ENCODE measurements at regions not wholly inside any gene's neighbourhood (a gene's known extent, or its start where the extent isn't known, plus 50 kb on each side); places are given as distances from the start of the nearest gene placed in this dataset.

DNA sequence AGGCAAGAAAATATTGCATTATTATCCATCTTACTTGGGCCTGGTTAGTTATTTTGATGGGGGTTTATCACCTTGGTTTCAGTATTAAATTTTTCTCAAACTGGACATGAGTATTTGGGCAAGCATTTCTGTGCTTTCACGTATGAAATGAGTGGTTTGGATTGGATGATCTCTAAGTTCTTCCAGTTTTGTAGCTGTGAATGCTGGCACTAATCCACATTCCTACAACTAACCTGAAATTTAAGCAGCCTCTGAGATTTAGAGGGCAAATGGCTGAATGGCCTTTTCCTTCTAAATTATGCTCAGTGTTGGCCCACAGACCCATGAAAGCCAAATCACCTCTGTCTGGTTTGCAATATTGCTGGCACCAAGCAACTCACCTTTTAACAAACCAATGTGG is 475.0 kb upstream of the B3GALT2 start:
- TF ChIP-seq, protein P1, sequence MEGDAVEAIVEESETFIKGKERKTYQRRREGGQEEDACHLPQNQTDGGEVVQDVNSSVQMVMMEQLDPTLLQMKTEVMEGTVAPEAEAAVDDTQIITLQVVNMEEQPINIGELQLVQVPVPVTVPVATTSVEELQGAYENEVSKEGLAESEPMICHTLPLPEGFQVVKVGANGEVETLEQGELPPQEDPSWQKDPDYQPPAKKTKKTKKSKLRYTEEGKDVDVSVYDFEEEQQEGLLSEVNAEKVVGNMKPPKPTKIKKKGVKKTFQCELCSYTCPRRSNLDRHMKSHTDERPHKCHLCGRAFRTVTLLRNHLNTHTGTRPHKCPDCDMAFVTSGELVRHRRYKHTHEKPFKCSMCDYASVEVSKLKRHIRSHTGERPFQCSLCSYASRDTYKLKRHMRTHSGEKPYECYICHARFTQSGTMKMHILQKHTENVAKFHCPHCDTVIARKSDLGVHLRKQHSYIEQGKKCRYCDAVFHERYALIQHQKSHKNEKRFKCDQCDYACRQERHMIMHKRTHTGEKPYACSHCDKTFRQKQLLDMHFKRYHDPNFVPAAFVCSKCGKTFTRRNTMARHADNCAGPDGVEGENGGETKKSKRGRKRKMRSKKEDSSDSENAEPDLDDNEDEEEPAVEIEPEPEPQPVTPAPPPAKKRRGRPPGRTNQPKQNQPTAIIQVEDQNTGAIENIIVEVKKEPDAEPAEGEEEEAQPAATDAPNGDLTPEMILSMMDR (IDR thresholded peaks at IDR 0.05; ENCODE audit: poor library complexity) = no peak
- TF ChIP-seq EZH2 (IDR thresholded peaks at IDR 0.05; ENCODE audit: borderline replicate concordance) = no peak
